Stomach smooth muscle (tissue), 2 donors: ENCODE measurements at regions not wholly inside any gene's neighbourhood (a gene's known extent, or its start where the extent isn't known, plus 50 kb on each side); places are given as distances from the start of the nearest gene placed in this dataset.

ENCODE experiments used
- H3K27ac ChIP-seq: one replicate; pipeline ENCODE4 v1.7.0; 2013; ENCODE audit warnings: mild to moderate bottlenecking, low read length, inconsistent platforms
- H3K27me3 ChIP-seq, 2 donors: one replicate each; pipeline ENCODE4 v1.7.0; 2013; ENCODE audit warnings: low read length in 2 of 2; ENCODE audit not compliant: insufficient read depth in 2 of 2, control insufficient read depth in 1 of 2
- H3K36me3 ChIP-seq, 2 donors: one replicate each; pipeline ENCODE4 v1.7.0; 2013; ENCODE audit warnings: low read length in 2 of 2; ENCODE audit not compliant: control insufficient read depth in 2 of 2, insufficient read depth in 2 of 2
- H3K4me1 ChIP-seq: one replicate; pipeline ENCODE4 v1.7.0; 2013; ENCODE audit warnings: low read length; ENCODE audit not compliant: control insufficient read depth, insufficient read depth
- H3K4me3 ChIP-seq, 2 donors: one replicate each; pipeline ENCODE4 v1.7.0; 2013; ENCODE audit warnings: low read length in 2 of 2
- H3K9ac ChIP-seq, 2 donors: one replicate each; pipeline ENCODE4 v1.7.0; 2013; ENCODE audit warnings: low read length in 2 of 2, mild to moderate bottlenecking in 1 of 2
- H3K9me3 ChIP-seq, 2 donors: one replicate each; pipeline ENCODE4 v1.7.0; 2013; ENCODE audit warnings: low read length in 2 of 2; ENCODE audit not compliant: control insufficient read depth in 2 of 2
- donor health status: healthy.
- donor health status: Pancreatic carcinoma.

GRCh38 chr16:86919578-86920305, 341.4 kb downstream of the FOXL1 start:
- Histone ChIP-seq H3K27me3 (peaks cover 1 to 3% of the 10 kb centered on the region in 2 donors), H3K4me3 (no peak overlapping the region), H3K9ac (no peak overlapping the region), H3K36me3 (no peaks in the 10 kb centered on the region), H3K9me3 (peaks cover 10 to 18% of the 10 kb centered on the region in 2 donors), H3K4me1 (no peaks in the 10 kb centered on the region), H3K27ac (no peak overlapping the region)

GRCh38 chr16:86921289-86921688, 342.9 kb downstream of the FOXL1 start:
- Histone ChIP-seq H3K27me3 (peaks cover 3 to 9% of the 10 kb centered on the region in 2 donors), H3K4me1 (peaks cover 10% of the 10 kb centered on the region), H3K9me3 (peaks cover 10 to 18% of the 10 kb centered on the region in 2 donors), H3K27ac (no peak overlapping the region), H3K9ac (no peak overlapping the region), H3K4me3 (no peak overlapping the region), H3K36me3 (no peaks in the 10 kb centered on the region)

- H3K9ac ChIP-seq, result no peak overlapping the region
- peaks cover 8 to 15% of the 10 kb centered on the region in 2 donors for H3K27me3 ChIP-seq
- no peaks in the 10 kb centered on the region for H3K36me3 ChIP-seq
- no peak overlapping the region for H3K4me3 ChIP-seq
- peaks cover 10 to 18% of the 10 kb centered on the region in 2 donors for H3K9me3 ChIP-seq
- peaks cover 10% of the 10 kb centered on the region for H3K4me1 ChIP-seq
- H3K27ac ChIP-seq, result no peak overlapping the region
Measured at GRCh38 chr16:86922311-86922710, 344.0 kb downstream of the FOXL1 start.

GRCh38 chr16:86923656-86924055, 345.3 kb downstream of the FOXL1 start:
- peaks cover 15 to 19% of the 10 kb centered on the region in 2 donors for H3K27me3 ChIP-seq
- H3K9me3 ChIP-seq, result peaks cover 10 to 18% of the 10 kb centered on the region in 2 donors
- H3K9ac ChIP-seq, result no peak overlapping the region
- peaks cover 10% of the 10 kb centered on the region for H3K4me1 ChIP-seq
- no peaks in the 10 kb centered on the region for H3K36me3 ChIP-seq
- no peak overlapping the region for H3K27ac ChIP-seq
- H3K4me3 ChIP-seq, result no peak overlapping the region

- Histone ChIP-seq H3K27ac (no peak overlapping the region), H3K27me3 (peaks cover 19 to 20% of the 10 kb centered on the region in 2 donors), H3K9me3 (peaks cover 10 to 18% of the 10 kb centered on the region in 2 donors), H3K4me3 (no peak overlapping the region), H3K9ac (no peak overlapping the region), H3K4me1 (peaks cover 13% of the 10 kb centered on the region), H3K36me3 (no peaks in the 10 kb centered on the region)
Measured at GRCh38 chr16:86924537-86924936, 346.2 kb downstream of the FOXL1 start.

- H3K27me3 ChIP-seq, result peaks cover 19 to 22% of the 10 kb centered on the region in 2 donors
- H3K27ac ChIP-seq, result no peak overlapping the region
- peaks cover 16% of the 10 kb centered on the region for H3K4me1 ChIP-seq
- no peaks in the 10 kb centered on the region for H3K36me3 ChIP-seq
- peaks cover 10 to 18% of the 10 kb centered on the region in 2 donors for H3K9me3 ChIP-seq
- no peak overlapping the region for H3K4me3 ChIP-seq
- H3K9ac ChIP-seq, result no peak overlapping the region
Measured at GRCh38 chr16:86925067-86925791, 346.9 kb downstream of the FOXL1 start.

- peaks cover 2 to 6% of the 10 kb centered on the region in 2 donors for H3K9me3 ChIP-seq
- H3K27me3 ChIP-seq, result peaks cover 19 to 22% of the 10 kb centered on the region in 2 donors
- peaks cover 22% of the 10 kb centered on the region for H3K4me1 ChIP-seq
- no peak overlapping the region for H3K9ac ChIP-seq
- H3K36me3 ChIP-seq, result no peaks in the 10 kb centered on the region
- no peak overlapping the region for H3K4me3 ChIP-seq
- no peak overlapping the region for H3K27ac ChIP-seq
Measured at GRCh38 chr16:86926181-86927094, 348.1 kb downstream of the FOXL1 start.

GRCh38 chr16:86927699-86928098, 349.4 kb downstream of the FOXL1 start:
- Histone ChIP-seq H3K4me1 (peaks cover 28% of the 10 kb centered on the region), H3K4me3 (no peak overlapping the region), H3K27ac (no peak overlapping the region), H3K36me3 (no peaks in the 10 kb centered on the region), H3K9me3 (peaks cover 0 to 5% of the 10 kb centered on the region in 2 donors), H3K27me3 (peaks cover 19 to 24% of the 10 kb centered on the region in 2 donors), H3K9ac (no peak overlapping the region)

GRCh38 chr16:86928523-86929011, 350.2 kb downstream of the FOXL1 start:
- Histone ChIP-seq H3K4me3 (no peak overlapping the region), H3K27ac (no peak overlapping the region), H3K9ac (no peak overlapping the region), H3K4me1 (peaks cover 28% of the 10 kb centered on the region), H3K27me3 (peaks cover 19 to 27% of the 10 kb centered on the region in 2 donors), H3K36me3 (no peaks in the 10 kb centered on the region), H3K9me3 (peaks cover 0 to 3% of the 10 kb centered on the region in 2 donors)
